AG04449 (cell line): ENCODE measurements at regions not wholly inside any gene's neighbourhood (a gene's known extent, or its start where the extent isn't known, plus 50 kb on each side); places are given as distances from the start of the nearest gene placed in this dataset.

Source experiments
- CTCF ChIA-PET: fragments of 350-600 bp; formaldehyde crosslinking; extraction: SDS; loops from one replicate; lab custom pipeline; 2021; ENCODE audit warnings: antibody characterized with exemption; lab: Yijun Ruan, JAX
- POLR2A ChIA-PET: fragments of 400-600, 350-600 bp; formaldehyde crosslinking; extraction: SDS; loops from one replicate; lab custom pipeline; 2020; ENCODE audit warnings: antibody characterized with exemption, inconsistent platforms; lab: Yijun Ruan, JAX
- DNase-seq: peaks from one replicate; pipeline ENCODE4 v3.0.0-alpha.2; 2010; ENCODE audit warnings: low read depth, low spot score
- H3K4me3 ChIP-seq: 2 replicates; pipeline ENCODE4 v1.5.1; 2011; ENCODE audit warnings: low read depth, mild to moderate bottlenecking, control low read depth, low read length
- TF ChIP-seq, protein P1 (sequence below): IDR thresholded peaks from one replicate; pipeline ENCODE4 v1.5.1; 2011; ENCODE audit warnings: mild to moderate bottlenecking, moderate library complexity, low read length, control low read depth, inconsistent platforms; ENCODE audit not compliant: insufficient read depth; ENCODE audit errors: missing control alignments

DNA sequence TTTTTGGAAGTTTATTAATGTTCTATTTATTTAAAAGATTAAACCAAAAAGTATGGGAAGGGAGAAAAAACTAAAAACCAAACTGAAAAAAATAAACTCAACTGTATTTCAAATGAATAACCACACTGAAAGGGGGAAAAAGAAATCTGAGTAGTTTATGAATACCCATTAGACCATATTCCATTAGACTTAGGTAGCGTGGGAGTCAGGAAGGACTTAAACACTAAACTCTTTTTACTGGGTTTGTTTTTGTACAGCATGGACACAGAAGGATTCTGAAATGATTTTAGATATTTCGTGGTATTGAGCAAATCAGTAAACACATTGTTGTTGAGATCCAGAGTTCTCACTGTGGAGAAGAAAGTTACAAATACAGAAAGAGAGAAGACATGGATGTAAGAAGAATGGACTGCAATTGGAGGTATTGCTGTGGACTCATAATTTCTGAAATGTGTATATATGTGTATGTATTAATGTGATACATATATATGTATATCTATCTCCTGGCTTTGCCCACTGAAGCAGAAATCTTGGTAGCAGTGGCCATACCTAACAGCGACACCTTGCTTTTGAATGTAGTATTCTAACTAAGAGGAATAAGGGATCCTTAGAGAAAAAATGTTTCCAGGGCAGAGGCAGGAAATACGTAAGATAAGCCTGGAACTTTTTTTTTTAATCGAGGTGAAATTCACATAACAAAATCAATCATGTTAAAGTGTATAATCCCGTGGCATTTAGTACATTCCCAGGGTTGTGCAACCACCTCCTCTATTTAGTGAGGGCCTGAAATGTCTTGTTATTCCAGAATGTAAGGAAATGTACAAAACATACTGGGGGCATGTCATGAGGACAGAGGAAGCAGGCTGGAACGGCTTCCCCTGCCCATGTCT is 228.8 kb downstream of the SMARCA2 start:
- ChIA-PET CTCF (no interaction called here), POLR2A (no interaction called here)
- no peak for DNase-seq
- no peak overlapping the region for H3K4me3 ChIP-seq
- TF ChIP-seq, protein P1, sequence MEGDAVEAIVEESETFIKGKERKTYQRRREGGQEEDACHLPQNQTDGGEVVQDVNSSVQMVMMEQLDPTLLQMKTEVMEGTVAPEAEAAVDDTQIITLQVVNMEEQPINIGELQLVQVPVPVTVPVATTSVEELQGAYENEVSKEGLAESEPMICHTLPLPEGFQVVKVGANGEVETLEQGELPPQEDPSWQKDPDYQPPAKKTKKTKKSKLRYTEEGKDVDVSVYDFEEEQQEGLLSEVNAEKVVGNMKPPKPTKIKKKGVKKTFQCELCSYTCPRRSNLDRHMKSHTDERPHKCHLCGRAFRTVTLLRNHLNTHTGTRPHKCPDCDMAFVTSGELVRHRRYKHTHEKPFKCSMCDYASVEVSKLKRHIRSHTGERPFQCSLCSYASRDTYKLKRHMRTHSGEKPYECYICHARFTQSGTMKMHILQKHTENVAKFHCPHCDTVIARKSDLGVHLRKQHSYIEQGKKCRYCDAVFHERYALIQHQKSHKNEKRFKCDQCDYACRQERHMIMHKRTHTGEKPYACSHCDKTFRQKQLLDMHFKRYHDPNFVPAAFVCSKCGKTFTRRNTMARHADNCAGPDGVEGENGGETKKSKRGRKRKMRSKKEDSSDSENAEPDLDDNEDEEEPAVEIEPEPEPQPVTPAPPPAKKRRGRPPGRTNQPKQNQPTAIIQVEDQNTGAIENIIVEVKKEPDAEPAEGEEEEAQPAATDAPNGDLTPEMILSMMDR = no peak

DNA sequence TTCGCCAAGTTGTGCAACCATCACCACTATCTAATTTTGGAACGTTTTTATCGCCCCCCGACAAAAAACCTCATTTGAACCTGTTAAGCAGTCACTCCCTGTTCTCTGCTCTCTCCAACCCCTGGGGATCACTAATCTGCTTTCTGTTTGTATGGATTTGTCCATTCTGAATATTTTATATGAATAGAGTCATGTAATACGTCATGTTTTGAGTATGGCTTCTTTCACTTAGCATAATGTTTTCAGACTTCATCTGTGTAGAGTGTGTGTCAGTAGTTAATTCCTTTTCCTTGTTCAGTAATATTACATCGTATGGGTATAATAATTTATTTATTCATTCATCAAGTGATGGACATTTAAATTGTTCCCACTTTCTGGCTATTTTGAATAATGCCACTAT is 232.2 kb downstream of the SMARCA2 start:
- no peak for DNase-seq
- POLR2A ChIA-PET = no interaction called here
- H3K4me3 ChIP-seq = no peak overlapping the region
- CTCF ChIA-PET = no interaction called here
- TF ChIP-seq, protein P1 = no peak

DNA sequence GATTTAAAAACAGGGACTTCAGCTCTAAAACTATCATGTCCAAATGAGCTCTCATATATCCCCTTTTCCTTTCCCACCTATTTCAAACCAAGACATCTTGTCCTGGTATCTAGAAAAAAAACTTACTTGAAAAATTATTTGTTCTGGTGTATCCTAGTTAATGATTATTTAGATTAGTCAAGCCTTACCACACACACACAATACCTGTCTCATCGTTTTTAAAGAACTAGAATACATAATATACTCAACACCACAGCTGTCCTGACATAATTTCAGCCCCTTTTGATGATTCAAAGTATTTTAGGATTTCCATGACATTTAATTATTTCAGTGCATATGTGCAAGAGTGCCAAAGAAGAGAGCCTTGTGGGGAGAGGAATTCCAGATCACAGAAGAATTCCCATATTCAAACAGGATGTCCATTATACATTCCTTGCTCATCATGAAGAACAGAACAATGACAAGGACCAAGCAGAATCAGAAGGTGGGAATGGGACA is 233.7 kb downstream of the SMARCA2 start:
- no peak for DNase-seq
- TF ChIP-seq, protein P1 = no peak
- ChIA-PET POLR2A (no interaction called here), CTCF (no interaction called here)
- H3K4me3 ChIP-seq = no peak overlapping the region

DNA sequence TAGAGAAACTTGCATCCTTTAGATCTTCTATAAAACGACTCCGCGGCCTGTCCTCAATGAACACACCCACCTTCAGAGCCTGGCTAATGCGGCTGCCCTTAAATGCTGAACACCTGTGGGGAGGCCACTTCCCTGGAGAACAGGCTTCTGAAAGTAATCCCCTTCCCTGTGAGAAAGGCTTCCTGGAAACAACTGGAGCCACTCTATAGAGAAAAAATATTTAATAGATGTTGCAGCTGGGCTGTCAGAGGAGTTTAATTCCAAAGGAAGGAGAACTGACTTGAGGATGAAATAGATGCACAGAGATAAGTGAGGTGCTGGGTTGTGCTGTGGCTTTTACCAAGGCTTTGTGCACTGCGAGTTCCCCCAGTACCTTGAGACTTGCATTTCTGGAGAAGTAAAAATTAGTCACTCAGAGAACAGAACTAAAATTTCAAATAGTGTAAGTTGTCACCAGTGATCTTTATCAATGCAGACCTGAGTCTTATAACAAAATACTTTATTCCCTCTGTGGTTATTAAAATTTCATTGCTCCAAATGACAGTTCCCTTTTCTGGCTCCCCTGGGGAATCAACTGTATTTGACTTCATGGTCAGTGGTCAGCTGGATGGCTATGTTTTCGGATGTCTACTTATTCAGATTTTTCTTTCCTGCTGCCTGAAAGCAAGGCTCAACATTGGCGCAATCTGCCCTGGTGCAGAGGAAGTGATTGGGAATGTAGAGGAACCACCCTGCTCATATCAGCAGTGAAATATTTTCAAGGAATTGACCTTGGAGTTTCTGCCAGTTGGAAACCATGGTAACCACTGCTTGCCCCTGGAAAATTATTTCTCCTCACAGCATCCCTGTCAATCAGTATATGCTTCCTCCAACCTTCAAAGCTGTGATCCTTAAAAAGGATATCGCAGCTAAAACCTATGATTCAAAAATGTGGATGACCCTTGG is 238.8 kb downstream of the SMARCA2 start:
- no peak overlapping the region for H3K4me3 ChIP-seq
- ChIA-PET CTCF (no interaction called here), POLR2A (no interaction called here)
- TF ChIP-seq, protein P1 = no peak
- no peak for DNase-seq

DNA sequence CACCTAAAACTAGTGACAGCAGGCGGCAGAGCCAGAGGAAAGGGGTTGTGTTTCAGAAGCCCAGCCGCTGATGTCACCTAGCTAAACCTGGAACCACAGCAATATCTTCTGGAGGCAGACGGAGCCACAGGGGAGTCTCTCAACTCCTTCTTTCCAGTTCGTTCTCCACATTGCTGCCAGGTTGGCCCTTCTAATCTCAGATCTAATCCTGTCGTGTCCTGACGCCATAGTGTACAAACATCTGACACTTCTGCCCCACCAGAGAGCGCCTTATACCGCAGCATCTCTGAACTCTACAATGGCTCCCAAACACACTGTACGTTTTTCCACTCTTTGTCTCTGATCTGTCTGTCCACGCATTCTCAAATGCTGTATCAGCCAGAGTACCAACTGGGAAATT is 240.0 kb downstream of the SMARCA2 start:
- ChIA-PET CTCF (no interaction called here), POLR2A (no interaction called here)
- TF ChIP-seq, protein P1 = no peak
- DNase-seq = no peak
- no peak overlapping the region for H3K4me3 ChIP-seq

DNA sequence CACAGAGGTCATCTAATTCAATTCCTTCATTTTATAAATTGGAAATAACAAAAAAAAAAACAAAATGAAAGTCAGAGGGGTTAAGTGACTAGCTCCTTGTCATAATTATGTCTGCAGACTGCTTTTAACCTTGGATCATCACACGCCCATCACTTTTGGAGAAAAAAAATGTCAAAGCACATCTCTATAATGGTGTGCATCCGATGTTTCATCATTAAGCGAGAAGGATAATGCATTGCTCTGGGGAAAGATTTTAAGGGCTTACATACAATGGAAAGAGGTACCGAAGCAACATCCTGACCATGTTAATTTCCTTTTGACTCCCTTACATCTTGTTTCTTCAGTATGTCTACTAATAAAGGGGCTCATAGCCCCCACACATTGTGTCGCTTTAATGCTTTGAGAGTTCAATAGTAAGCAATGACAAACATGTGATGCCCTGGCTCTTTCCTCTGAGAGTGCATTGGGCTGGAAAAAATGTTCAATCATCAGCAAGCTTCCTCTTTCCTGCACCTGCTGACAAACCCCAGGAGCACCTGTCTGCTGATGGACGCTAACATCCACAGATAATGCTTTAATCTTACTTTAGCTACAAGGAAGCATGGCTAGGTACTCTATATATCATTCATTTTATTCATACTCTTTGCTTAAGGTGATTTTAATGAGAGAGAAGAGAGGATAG is 242.2 kb downstream of the SMARCA2 start:
- TF ChIP-seq, protein P1 = no peak
- H3K4me3 ChIP-seq = no peak overlapping the region
- ChIA-PET POLR2A (no interaction called here), CTCF (no interaction called here)
- no peak for DNase-seq
